ENCODE measurements at regions not wholly inside any gene's neighbourhood (a gene's known extent, or its start where the extent isn't known, plus 50 kb on each side); places are given as distances from the start of the nearest gene placed in this dataset.
"Not testable (repeated sequence)": the region's sequence is repeated elsewhere in the genome, so short reads cannot be mapped to it uniquely, and the experiment has no call there.

GRCh38 chr13:90585392-90585791 lies 762.1 kb upstream of the MIR17HG start:
- H3K27ac ChIP-seq (ENCODE audit: low read depth) = no peak overlapping the region
- 83% methylated on average over 1 of the region's 1 CpG for whole genome bisulfite sequencing
- no peak overlapping the region for H3K4me3 ChIP-seq (ENCODE audit: low read depth, low read length)
- no peaks in the 10 kb centered on the region for H3K4me1 ChIP-seq (ENCODE audit: insufficient read depth)
- no peak for DNase-seq (ENCODE audit: extremely low spot score)
- no peaks in the 10 kb centered on the region for H3K36me3 ChIP-seq (ENCODE audit: insufficient read depth)

- 66% methylated on average over 1 of the region's 1 CpG for whole genome bisulfite sequencing
- Histone ChIP-seq H3K27ac (ENCODE audit: low read depth) (no peak overlapping the region), H3K36me3 (ENCODE audit: insufficient read depth) (no peaks in the 10 kb centered on the region), H3K4me3 (ENCODE audit: low read depth, low read length) (no peak overlapping the region), H3K4me1 (ENCODE audit: insufficient read depth) (no peaks in the 10 kb centered on the region)
- DNase-seq (ENCODE audit: extremely low spot score) = no peak
These were observed 756.1 kb upstream of the MIR17HG start for GRCh38 chr13:90591260-90591926.

- no peaks in the 10 kb centered on the region for H3K36me3 ChIP-seq (ENCODE audit: insufficient read depth)
- no peak for DNase-seq (ENCODE audit: extremely low spot score)
- no peaks in the 10 kb centered on the region for H3K4me1 ChIP-seq (ENCODE audit: insufficient read depth)
- WGBS = 66% methylated on average over 2 of the region's 2 CpGs
- H3K4me3 ChIP-seq (ENCODE audit: low read depth, low read length) = no peak overlapping the region
- H3K27ac ChIP-seq (ENCODE audit: low read depth) = no peak overlapping the region
These were observed 755.6 kb upstream of the MIR17HG start for GRCh38 chr13:90591927-90592268.

- no peak overlapping the region for H3K27ac ChIP-seq (ENCODE audit: low read depth)
- WGBS = 89% methylated on average over 1 of the region's 1 CpG
- no peak overlapping the region for H3K4me3 ChIP-seq (ENCODE audit: low read depth, low read length)
- no peaks in the 10 kb centered on the region for H3K36me3 ChIP-seq (ENCODE audit: insufficient read depth)
- no peaks in the 10 kb centered on the region for H3K4me1 ChIP-seq (ENCODE audit: insufficient read depth)
- no peak for DNase-seq (ENCODE audit: extremely low spot score)
These were observed 754.5 kb upstream of the MIR17HG start for GRCh38 chr13:90592943-90593342.

- DNase-seq (ENCODE audit: extremely low spot score) = no peak
- Histone ChIP-seq H3K4me1 (ENCODE audit: insufficient read depth) (no peaks in the 10 kb centered on the region), H3K4me3 (ENCODE audit: low read depth, low read length) (no peak overlapping the region), H3K36me3 (ENCODE audit: insufficient read depth) (no peaks in the 10 kb centered on the region), H3K27ac (ENCODE audit: low read depth) (no peak overlapping the region)
- 98% methylated on average over 1 of the region's 1 CpG for WGBS
These were observed 752.8 kb upstream of the MIR17HG start for GRCh38 chr13:90594681-90595080.

GRCh38 chr13:90605664-90606063 lies 741.8 kb upstream of the MIR17HG start:
- 93% methylated on average over 1 of the region's 1 CpG for WGBS
- no peaks in the 10 kb centered on the region for H3K4me1 ChIP-seq (ENCODE audit: insufficient read depth)
- no peaks in the 10 kb centered on the region for H3K36me3 ChIP-seq (ENCODE audit: insufficient read depth)
- no peak overlapping the region for H3K27ac ChIP-seq (ENCODE audit: low read depth)
- H3K4me3 ChIP-seq (ENCODE audit: low read depth, low read length) = no peak overlapping the region
- DNase-seq (ENCODE audit: extremely low spot score) = no peak

GRCh38 chr13:90606921-90607320 lies 740.6 kb upstream of the MIR17HG start:
- not testable (repeated sequence) for H3K36me3 ChIP-seq (ENCODE audit: insufficient read depth); DNase-seq (ENCODE audit: extremely low spot score); H3K27ac ChIP-seq (ENCODE audit: low read depth); H3K4me3 ChIP-seq (ENCODE audit: low read depth, low read length); H3K4me1 ChIP-seq (ENCODE audit: insufficient read depth)
- 93% methylated on average over 6 of the region's 6 CpGs for WGBS

GRCh38 chr13:90612391-90612790 lies 735.1 kb upstream of the MIR17HG start:
- DNase-seq (ENCODE audit: extremely low spot score) = no peak
- no peak overlapping the region for H3K27ac ChIP-seq (ENCODE audit: low read depth)
- H3K4me1 ChIP-seq (ENCODE audit: insufficient read depth) = no peaks in the 10 kb centered on the region
- WGBS = 90% methylated on average over 2 of the region's 2 CpGs
- H3K4me3 ChIP-seq (ENCODE audit: low read depth, low read length) = no peak overlapping the region
- H3K36me3 ChIP-seq (ENCODE audit: insufficient read depth) = no peaks in the 10 kb centered on the region

GRCh38 chr13:90613076-90613795 lies 734.3 kb upstream of the MIR17HG start:
- H3K4me1 ChIP-seq (ENCODE audit: insufficient read depth) = no peaks in the 10 kb centered on the region
- no peak overlapping the region for H3K27ac ChIP-seq (ENCODE audit: low read depth)
- WGBS = 93% methylated on average over 12 of the region's 12 CpGs
- H3K36me3 ChIP-seq (ENCODE audit: insufficient read depth) = no peaks in the 10 kb centered on the region
- no peak overlapping the region for H3K4me3 ChIP-seq (ENCODE audit: low read depth, low read length)
- DNase-seq (ENCODE audit: extremely low spot score) = no peak

GRCh38 chr13:90615236-90615635 lies 732.3 kb upstream of the MIR17HG start:
- DNase-seq (ENCODE audit: extremely low spot score) = no peak
- 96% methylated on average over 6 of the region's 6 CpGs for WGBS

GRCh38 chr13:90615767-90616166 lies 731.7 kb upstream of the MIR17HG start:
- no peak for DNase-seq (ENCODE audit: extremely low spot score)

More at GRCh38 chr13:90615236-90615635, 732.3 kb upstream of the MIR17HG start:
- H3K4me3 ChIP-seq (ENCODE audit: low read depth, low read length) = no peak overlapping the region
- H3K27ac ChIP-seq (ENCODE audit: low read depth) = no peak overlapping the region
- H3K36me3 ChIP-seq (ENCODE audit: insufficient read depth) = no peaks in the 10 kb centered on the region
- H3K4me1 ChIP-seq (ENCODE audit: insufficient read depth) = no peaks in the 10 kb centered on the region

GRCh38 chr13:90618133-90618532 lies 729.4 kb upstream of the MIR17HG start:
- Histone ChIP-seq H3K4me1 (ENCODE audit: insufficient read depth) (no peaks in the 10 kb centered on the region), H3K36me3 (ENCODE audit: insufficient read depth) (no peaks in the 10 kb centered on the region), H3K27ac (ENCODE audit: low read depth) (no peak overlapping the region), H3K4me3 (ENCODE audit: low read depth, low read length) (no peak overlapping the region)
- WGBS = 91% methylated on average over 2 of the region's 2 CpGs
- DNase-seq (ENCODE audit: extremely low spot score) = no peak

More at GRCh38 chr13:90615767-90616166, 731.7 kb upstream of the MIR17HG start:
- Histone ChIP-seq H3K36me3 (ENCODE audit: insufficient read depth) (no peaks in the 10 kb centered on the region), H3K4me1 (ENCODE audit: insufficient read depth) (no peaks in the 10 kb centered on the region), H3K27ac (ENCODE audit: low read depth) (no peak overlapping the region), H3K4me3 (ENCODE audit: low read depth, low read length) (no peak overlapping the region)
- 90% methylated on average over 5 of the region's 5 CpGs for WGBS

- H3K4me1 ChIP-seq (ENCODE audit: insufficient read depth) = no peaks in the 10 kb centered on the region
- WGBS = 78% methylated on average over 1 of the region's 1 CpG
- H3K4me3 ChIP-seq (ENCODE audit: low read depth, low read length) = no peak overlapping the region
- no peaks in the 10 kb centered on the region for H3K36me3 ChIP-seq (ENCODE audit: insufficient read depth)
- DNase-seq (ENCODE audit: extremely low spot score) = no peak
- H3K27ac ChIP-seq (ENCODE audit: low read depth) = no peak overlapping the region
These were observed 724.9 kb upstream of the MIR17HG start for GRCh38 chr13:90622541-90622940.

- Histone ChIP-seq H3K4me1 (ENCODE audit: insufficient read depth) (no peaks in the 10 kb centered on the region), H3K27ac (ENCODE audit: low read depth) (no peak overlapping the region), H3K36me3 (ENCODE audit: insufficient read depth) (no peaks in the 10 kb centered on the region), H3K4me3 (ENCODE audit: low read depth, low read length) (no peak overlapping the region)
- DNase-seq (ENCODE audit: extremely low spot score) = no peak
- WGBS = 90% methylated on average over 3 of the region's 3 CpGs
These were observed 724.0 kb upstream of the MIR17HG start for GRCh38 chr13:90623318-90624011.

All from urinary bladder (tissue), 3 donors.